ENCODE measurements at regions not wholly inside any gene's neighbourhood (a gene's known extent, or its start where the extent isn't known, plus 50 kb on each side); places are given as distances from the start of the nearest gene placed in this dataset.

- TF ChIP-seq CTCF (conservative IDR thresholded peaks at IDR 0.05; ENCODE audit: low read depth, low read length) = no peak
- TF ChIP-seq EZH2 (IDR thresholded peaks at IDR 0.05; ENCODE audit: borderline replicate concordance, low read depth, low read length, poor library complexity, severe bottlenecking) = no peak
These were observed 212.0 kb downstream of the CSNK2A3 start for GRCh38 chr11:11141065-11141464.

All from A673 (cell line).